Activated T-cell treated with anti-CD3 and anti-CD28 coated beads for 1 hour (primary cell): ENCODE measurements at regions not wholly inside any gene's neighbourhood (a gene's known extent, or its start where the extent isn't known, plus 50 kb on each side); places are given as distances from the start of the nearest gene placed in this dataset.
"Not testable (repeated sequence)": the region's sequence is repeated elsewhere in the genome, so short reads cannot be mapped to it uniquely, and the experiment has no call there.

Experiments
- DNase-seq: peaks from one replicate; pipeline ENCODE4 v3.0.0-alpha.2; 2020; ENCODE audit warnings: low read depth

DNA sequence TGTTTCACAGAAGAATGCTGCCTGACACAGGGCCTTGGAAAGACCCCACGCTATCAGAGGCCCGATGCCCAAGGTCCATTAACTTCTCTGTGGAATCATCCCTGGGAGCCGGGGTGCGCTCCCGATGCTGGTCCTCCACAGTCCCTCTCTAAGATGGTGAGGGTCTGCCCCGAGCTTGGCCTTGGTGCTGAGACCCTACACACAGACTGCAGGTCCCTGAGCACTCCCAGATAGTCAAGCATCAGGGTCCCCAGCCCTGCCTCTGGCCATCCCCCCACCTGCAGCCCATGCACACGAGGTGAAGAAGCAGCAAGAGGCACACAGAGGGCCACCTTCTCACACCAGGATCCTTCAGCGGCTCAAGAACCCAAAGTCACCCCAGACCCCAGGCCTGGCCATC lies 263.3 kb downstream of the MYCN start:
- DNase-seq = no peak

GRCh38 chr2:16203069-16203468 lies 262.7 kb downstream of the MYCN start:
- no peak for DNase-seq

GRCh38 chr2:16202266-16203020 lies 262.1 kb downstream of the MYCN start:
- DNase-seq = no peak

DNA sequence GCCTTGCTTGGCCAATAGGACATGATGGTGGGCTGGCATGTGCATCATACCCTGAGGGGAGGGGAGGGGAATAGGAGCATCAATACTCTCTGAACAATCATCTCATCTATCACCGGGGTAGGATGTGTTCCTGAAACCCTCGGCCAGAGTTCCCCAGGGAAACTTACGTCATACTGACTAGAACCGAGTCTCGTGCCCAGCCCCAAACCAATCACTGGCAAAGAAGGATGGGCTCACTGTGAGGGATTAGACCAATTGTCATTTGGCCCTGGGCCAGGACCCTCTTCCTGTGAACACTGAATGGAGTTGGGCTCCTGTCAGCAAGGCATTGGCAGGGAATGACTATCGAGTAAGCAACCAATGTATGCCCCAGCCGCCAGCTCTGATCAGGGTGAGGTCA lies 261.5 kb downstream of the MYCN start:
- no peak for DNase-seq

DNA sequence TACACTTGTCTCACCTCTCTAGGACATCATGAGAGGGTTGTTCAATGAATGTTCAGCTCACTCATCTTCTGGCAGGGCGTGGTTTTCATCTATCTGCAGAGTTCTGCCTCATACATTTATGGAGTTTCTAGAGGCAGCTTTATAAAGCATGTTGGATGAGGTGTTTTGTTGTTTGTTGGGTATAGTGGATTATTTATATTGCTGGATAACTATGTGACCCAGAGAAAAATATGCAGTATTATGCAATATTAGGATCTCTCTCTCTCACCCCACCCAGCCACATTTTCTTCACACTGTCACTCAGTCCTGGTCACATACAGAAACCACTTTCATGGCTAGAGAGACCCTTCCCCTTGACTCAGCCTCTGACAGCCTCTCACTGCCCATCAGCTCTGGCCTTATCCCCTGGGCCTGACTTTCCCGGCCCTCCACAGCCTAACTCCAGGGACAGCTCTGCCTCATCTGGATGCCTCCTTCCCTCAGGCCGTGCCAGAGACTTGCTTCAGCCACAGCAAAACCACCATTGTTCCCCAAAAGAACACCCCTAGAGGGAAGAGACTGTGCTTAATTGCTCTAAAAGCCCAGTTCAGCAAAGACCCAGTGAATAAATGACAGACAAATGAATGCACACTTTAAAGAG lies 260.3 kb downstream of the MYCN start:
- DNase-seq = no peak

DNA sequence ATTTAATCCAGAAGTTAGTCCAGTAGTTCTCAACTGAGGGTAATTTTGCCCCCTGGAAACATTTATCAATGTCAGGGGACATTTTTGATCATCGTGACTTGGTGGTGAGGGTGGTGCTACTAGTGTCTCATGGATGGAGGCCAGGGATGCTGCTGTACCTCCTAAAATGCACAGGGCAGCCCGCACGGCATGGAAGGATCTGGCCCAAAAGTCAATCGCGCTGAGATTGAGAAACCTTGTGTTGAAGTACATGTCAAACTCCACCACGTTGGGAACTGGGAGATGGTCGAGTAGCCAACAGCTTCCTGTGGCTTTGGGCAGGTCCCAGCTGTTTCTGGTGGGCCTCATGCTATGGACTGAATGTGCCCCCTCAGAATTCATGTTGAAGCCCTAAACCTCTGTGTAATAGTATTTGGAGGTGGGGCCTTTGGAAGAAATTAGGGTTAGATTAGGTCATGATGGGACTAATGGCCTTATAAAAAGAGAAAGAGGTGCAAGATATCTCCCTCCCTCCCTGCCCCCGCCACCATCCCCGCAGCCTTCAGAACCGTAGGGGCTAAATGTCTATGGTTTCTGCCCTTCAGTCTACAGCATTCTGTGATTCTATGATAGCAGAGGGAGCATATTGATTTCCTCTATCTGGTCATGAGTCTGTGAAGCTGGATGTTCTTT lies 259.7 kb downstream of the MYCN start:
- no peak for DNase-seq

GRCh38 chr2:16199241-16199640 lies 258.9 kb downstream of the MYCN start:
- not testable (repeated sequence) for DNase-seq

DNA sequence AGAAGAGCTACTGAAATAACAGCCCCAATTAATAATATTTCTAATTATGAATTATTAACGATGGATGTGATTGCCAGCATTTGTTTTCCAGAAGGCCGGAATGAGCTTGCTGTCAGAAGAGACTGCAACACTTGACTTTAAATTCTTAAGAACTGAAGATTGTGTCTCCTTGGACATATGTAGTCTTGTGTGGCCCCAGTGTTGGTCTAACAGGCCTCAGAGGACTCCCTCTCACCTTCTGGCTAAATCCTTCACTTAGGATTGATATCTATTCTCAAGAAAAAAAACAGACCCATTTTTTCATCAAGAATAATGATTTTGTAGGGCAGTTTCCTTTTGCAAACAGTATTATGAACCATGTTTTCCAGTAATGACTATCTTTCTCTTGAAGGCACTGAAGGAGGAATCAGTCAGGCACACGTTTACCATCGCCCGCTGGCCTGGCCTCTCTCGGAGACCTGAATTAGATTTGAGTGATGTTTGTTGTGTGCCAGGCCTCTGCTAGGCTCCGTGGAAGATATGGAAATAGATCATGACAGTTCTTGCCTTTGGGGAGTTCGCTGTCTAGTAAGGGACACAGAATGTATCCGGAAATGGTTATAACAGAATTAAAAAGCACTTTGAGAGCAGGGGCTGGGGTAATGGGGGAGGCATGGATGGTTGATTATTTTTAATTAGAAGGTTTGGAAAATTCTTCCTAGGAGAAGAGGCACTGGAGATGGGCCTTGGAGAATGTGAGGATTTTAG lies 258.0 kb downstream of the MYCN start:
- no peak for DNase-seq

DNA sequence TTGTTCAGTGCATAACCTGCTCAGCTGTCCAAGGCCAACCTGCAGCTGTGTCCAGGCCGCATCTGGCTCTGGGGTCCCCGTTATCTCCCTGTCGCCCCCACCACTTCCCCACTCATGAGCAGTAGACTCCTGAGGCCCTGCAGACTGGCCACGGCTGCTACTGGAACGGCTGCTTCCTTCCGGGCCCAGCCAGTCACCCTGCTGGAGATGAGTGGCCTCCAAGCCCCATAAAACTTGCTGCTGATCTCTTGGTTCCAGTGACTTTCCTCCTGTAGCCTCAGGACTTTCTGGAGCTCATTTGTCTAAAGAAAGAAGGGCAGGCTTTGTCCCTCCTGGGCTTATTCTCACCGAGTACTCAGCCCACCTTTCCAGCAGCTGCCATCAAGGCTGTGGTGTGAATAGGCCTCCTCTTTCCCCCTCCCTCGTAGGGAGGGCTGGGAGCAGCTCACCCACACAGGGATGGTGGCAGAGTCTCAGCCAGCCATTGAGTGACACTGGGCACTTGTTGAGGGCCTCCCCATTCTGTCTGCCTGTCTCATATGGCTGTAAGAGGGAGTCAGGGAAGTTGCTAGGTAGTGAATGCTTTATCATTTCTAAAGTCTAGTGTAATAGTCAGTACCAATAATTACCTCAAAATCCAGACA lies 257.3 kb downstream of the MYCN start:
- DNase-seq = no peak

DNA sequence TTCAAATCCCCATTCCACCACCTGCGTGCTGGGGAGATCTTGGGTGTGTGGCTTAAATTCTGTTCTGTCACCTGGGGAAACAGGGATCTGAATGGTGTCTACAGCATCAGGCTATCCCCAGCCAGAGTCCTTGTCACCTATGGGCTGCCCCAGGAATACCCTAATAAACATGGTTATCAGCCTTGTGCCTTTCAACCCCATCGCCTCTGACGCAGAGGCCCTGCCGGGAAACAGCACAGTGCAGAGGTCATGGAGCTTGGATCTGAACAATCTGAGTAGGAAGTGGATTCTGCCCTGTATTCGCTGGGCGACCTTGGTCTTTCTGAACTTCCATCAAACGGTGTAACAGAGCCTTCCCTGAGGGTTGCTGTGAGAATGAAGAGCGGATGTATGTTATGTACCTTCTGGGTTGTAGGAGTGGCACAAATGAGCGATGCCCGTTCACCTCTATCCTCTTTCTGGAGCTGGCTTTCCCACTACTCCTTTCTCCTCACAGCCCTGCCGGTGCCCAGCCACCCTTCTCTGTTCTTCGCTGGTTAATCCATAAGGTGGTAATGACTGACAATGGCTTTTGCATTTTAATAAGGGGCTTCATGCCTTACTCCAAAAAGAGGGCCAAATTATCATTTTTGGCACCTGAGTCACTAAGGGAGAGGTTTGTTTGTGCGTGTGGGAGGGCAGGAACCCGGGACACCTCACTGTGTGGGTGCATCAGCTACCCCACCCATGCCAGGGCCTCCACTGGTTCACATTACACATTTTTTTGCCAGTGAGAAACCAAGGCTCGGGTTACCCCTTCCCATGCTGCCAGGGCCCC lies 256.5 kb downstream of the MYCN start:
- DNase-seq = no peak

DNA sequence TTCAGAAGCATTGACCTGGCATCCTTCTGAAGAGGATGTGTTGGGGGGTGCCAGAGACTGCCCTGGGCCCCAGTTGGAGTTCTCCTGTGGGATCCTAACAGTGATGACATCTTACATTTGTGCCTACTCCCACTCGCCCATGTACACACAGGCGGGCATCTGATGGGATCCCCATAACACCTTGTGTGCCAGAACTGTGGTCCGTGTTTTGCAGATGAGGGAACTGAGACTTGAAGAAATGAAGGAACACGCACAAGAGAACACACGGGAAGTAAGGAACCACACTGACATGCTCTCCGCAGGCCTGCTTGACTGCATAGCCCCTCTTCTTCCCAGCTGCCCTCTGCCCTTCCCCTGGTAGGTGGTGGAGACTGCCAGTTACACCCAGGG lies 255.3 kb downstream of the MYCN start:
- no peak for DNase-seq

DNA sequence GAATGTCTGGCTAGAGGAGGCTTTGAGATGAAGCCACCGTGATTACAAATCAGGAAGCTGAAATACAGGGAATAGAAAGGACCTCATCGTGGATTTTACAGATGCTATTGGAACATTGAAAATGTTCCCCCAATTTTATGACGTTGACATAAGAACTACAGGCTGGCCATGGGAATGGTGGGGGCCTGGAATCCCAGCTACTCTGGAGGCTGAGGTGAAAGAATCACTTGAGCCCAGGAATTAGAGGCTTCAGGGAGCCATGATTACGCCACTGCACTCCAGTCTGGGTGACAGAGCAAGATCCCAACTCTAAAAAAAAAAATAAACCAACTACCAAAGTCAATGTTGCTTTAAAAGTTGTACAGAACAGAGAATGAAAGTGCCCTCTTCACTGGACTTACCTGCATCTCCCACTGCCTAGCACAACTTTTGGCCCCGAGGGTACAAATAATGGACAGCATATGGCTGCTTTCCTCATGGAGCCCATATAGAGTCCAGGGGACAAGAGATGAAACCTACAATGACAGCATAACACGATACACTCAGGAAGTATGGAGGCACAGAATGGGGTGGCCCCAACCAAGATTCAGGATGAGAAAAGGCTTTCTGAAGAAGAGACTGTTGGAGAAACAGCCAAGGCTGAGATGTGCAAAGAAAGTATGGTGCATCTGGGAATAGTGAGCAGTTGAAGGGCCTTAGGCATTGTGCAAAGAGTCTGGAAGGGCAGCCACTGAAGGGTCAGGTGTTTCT lies 254.8 kb downstream of the MYCN start:
- DNase-seq = no peak

DNA sequence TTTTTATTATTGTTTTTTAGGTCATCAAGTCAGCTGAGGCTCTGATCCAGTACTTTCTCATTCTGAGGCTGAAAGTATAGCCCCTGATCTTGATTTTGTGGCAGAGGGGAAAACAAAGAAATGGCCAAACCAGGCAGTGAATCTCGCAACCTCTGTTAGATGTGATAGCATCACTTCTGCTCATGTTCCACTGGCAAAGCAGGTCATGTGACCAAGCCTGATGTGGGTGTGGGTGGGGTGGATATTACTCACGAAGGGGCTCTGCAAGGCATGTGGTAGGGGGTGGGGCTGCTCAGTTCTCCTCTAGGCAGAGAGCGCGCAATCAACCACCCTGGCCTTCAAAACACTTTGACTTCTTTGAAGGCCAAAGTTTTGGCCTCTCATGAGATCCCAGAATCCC lies 254.2 kb downstream of the MYCN start:
- no peak for DNase-seq

- DNase-seq = no peak
Measured at GRCh38 chr2:16194096-16194390, 253.7 kb downstream of the MYCN start.

DNA sequence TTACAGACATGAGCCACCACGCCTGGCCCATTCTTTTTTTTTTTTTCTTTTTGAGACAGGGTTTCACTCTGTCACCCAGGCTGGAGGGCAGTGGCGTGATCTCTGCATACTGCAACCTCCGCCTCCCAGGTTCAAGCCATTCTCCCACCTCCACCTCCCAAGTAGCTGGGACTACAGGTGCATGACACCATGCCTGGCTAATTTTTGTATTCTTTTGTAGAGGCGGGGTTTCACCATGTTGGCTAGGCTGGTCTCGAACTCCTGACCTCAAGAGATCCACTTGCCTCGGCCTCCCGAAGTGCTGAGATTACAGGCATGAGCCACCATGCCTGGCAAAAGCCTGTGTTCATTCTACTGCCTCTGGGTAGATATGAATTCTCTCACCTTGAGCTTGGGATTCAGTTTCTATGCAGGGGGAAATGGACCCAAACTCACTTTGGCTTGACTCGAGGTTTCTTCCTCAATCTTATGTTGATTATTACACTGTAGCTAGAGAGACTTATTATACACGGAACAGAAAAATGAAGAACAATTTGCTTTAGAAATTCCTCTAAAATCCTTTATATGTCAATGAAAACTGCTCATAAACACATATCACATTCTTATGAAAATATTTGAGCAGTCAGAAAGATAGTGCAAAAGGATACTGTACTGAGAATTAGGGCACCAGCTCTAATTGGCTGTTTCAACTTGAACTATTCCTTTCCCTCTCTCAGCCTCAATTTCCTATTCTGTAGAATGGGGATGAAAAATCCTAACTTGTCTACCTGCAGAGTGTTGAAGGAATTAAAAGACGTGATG lies 252.3 kb downstream of the MYCN start:
- DNase-seq = no peak

GRCh38 chr2:16191431-16192200 lies 251.3 kb downstream of the MYCN start:
- no peak for DNase-seq

GRCh38 chr2:16190446-16191270 lies 250.3 kb downstream of the MYCN start:
- DNase-seq = no peak

DNA sequence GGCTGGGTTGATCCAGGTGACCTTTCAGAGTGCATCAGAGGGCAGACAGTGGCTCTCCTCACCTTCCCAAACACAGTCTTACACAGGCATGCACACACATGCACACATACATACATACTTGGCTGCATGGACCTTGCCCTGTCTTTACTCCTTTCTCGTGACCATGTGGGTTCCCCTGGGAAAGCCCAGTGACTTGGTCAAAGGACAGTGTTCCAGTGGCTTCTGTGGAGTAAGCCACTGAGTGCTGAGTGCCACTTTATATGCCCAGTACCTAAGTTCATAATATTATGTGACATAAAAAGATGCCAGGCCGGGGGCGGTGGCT lies 249.4 kb downstream of the MYCN start:
- no peak for DNase-seq
